A673 (cell line): ENCODE measurements at regions not wholly inside any gene's neighbourhood (a gene's known extent, or its start where the extent isn't known, plus 50 kb on each side); places are given as distances from the start of the nearest gene placed in this dataset.

ENCODE experiments used
- CTCF ChIP-seq: fragments of 300-800, 200-600 bp; sonication (generic); conservative IDR thresholded peaks from 2 replicates; pipeline ENCODE4 v1.5.1; 2017; ENCODE audit warnings: low read depth, mild to moderate bottlenecking, antibody characterized with exemption, low read length, moderate library complexity, mixed read lengths
- EZH2 ChIP-seq: fragments of 200-600 bp; sonication (generic); IDR thresholded peaks from 2 replicates; pipeline ENCODE4 v1.6.1; 2017; ENCODE audit warnings: borderline replicate concordance, low read depth, mild to moderate bottlenecking, mixed read lengths, antibody characterized with exemption, low read length; ENCODE audit not compliant: poor library complexity, severe bottlenecking

- TF ChIP-seq CTCF, result no peak
- TF ChIP-seq EZH2, result no peak
Observed at GRCh38 chr17:15031975-15032374, 233.2 kb downstream of the PMP22 start.
